H9 (cell line): ENCODE measurements at regions not wholly inside any gene's neighbourhood (a gene's known extent, or its start where the extent isn't known, plus 50 kb on each side); places are given as distances from the start of the nearest gene placed in this dataset.

Source experiments
- DNase-seq: peaks from one replicate; pipeline ENCODE4 v3.0.0-alpha.2; 2017
- H2AFZ ChIP-seq: one replicate; pipeline ENCODE4 v1.6.1; 2013; ENCODE audit warnings: mild to moderate bottlenecking, low read length, control low read depth, moderate library complexity
- H2AK5ac ChIP-seq: 2 replicates; pipeline ENCODE4 v1.6.1; 2013; ENCODE audit warnings: low read length, control low read depth, mixed read lengths; ENCODE audit not compliant: insufficient read length
- H2BK120ac ChIP-seq: one replicate; pipeline ENCODE4 v1.6.1; 2013; ENCODE audit warnings: low read depth, mild to moderate bottlenecking, low read length, control low read depth, inconsistent platforms; ENCODE audit not compliant: poor library complexity, severe bottlenecking
- H2BK12ac ChIP-seq: 2 replicates; pipeline ENCODE4 v1.6.1; 2013; ENCODE audit warnings: low read length, control low read depth, mixed read lengths, low read depth; ENCODE audit not compliant: insufficient read length
- H2BK15ac ChIP-seq: 2 replicates; pipeline ENCODE4 v1.6.1; 2013; ENCODE audit warnings: low read depth, low read length, control low read depth
- H2BK20ac ChIP-seq: one replicate; pipeline ENCODE4 v1.6.1; 2013; ENCODE audit warnings: low read depth, mild to moderate bottlenecking, low read length, control low read depth, inconsistent platforms; ENCODE audit not compliant: poor library complexity, severe bottlenecking
- H2BK5ac ChIP-seq: 2 replicates; pipeline ENCODE4 v1.6.1; 2013; ENCODE audit warnings: low read length, control low read depth, mixed read lengths; ENCODE audit not compliant: insufficient read length
- H3K14ac ChIP-seq: 2 replicates; pipeline ENCODE4 v1.6.1; 2013; ENCODE audit warnings: low read length, control low read depth; ENCODE audit not compliant: insufficient read depth
- H3K18ac ChIP-seq: 2 replicates; pipeline ENCODE4 v1.6.1; 2013; ENCODE audit warnings: low read depth, mild to moderate bottlenecking, mixed read lengths, low read length, control low read depth; ENCODE audit not compliant: insufficient read length
- H3K23ac ChIP-seq: 2 replicates; pipeline ENCODE4 v1.6.1; 2013; ENCODE audit warnings: low read length, control low read depth, mixed read lengths, low read depth; ENCODE audit not compliant: insufficient read length
- H3K23me2 ChIP-seq: 2 replicates; pipeline ENCODE4 v1.6.1; 2013; ENCODE audit warnings: low read depth, mild to moderate bottlenecking, mixed read lengths, low read length, control low read depth; ENCODE audit not compliant: insufficient read length, poor library complexity, severe bottlenecking
- H3K27ac ChIP-seq: 2 replicates; pipeline ENCODE4 v1.5.1; 2013; ENCODE audit warnings: low read length, control low read depth, mixed read lengths, low read depth; ENCODE audit not compliant: insufficient read length
- H3K27me3 ChIP-seq: 2 replicates; pipeline ENCODE4 v1.6.1; 2013; ENCODE audit warnings: low read length, control low read depth, inconsistent platforms; ENCODE audit not compliant: insufficient read depth
- H3K4ac ChIP-seq: 2 replicates; pipeline ENCODE4 v1.6.1; 2013; ENCODE audit warnings: low read depth, mild to moderate bottlenecking, control low read depth, inconsistent platforms, low read length, moderate library complexity
- H3K4me1 ChIP-seq: 2 replicates; pipeline ENCODE4 v1.6.1; 2013; ENCODE audit warnings: low read length, control low read depth, inconsistent platforms; ENCODE audit not compliant: insufficient read depth
- H3K4me2 ChIP-seq: 2 replicates; pipeline ENCODE4 v1.6.1; 2013; ENCODE audit warnings: low read length, control low read depth, mixed read lengths; ENCODE audit not compliant: insufficient read length, insufficient read depth
- H3K56ac ChIP-seq: 2 replicates; pipeline ENCODE4 v1.6.1; 2013; ENCODE audit warnings: low read depth, mild to moderate bottlenecking, mixed read lengths, low read length, control low read depth; ENCODE audit not compliant: insufficient read length
- H3K79me1 ChIP-seq: 2 replicates; pipeline ENCODE4 v1.6.1; 2013; ENCODE audit warnings: low read depth, mild to moderate bottlenecking, moderate library complexity, low read length, control low read depth, inconsistent platforms; ENCODE audit not compliant: insufficient read depth, poor library complexity, severe bottlenecking
- H3K79me2 ChIP-seq: 2 replicates; pipeline ENCODE4 v1.6.1; 2013; ENCODE audit warnings: low read length, control low read depth, inconsistent platforms; ENCODE audit not compliant: insufficient read depth
- H3K9ac ChIP-seq: 2 replicates; pipeline ENCODE4 v1.6.1; 2013; ENCODE audit warnings: low read length, control low read depth, mixed read lengths; ENCODE audit not compliant: insufficient read length; ENCODE audit errors: extremely low read depth
- H3K9me3 ChIP-seq: one replicate; pipeline ENCODE4 v1.6.1; 2013; ENCODE audit warnings: low read depth, low read length, inconsistent platforms; ENCODE audit not compliant: control insufficient read depth
- H3T11ph ChIP-seq: one replicate; pipeline ENCODE4 v1.6.1; 2013; ENCODE audit warnings: mild to moderate bottlenecking, low read length, control low read depth, inconsistent platforms
- H4K20me1 ChIP-seq: one replicate; pipeline ENCODE4 v1.6.1; 2013; ENCODE audit not compliant: control insufficient read depth, insufficient read length, insufficient read depth
- H4K5ac ChIP-seq: 2 replicates; pipeline ENCODE4 v1.6.1; 2013; ENCODE audit warnings: low read depth, mild to moderate bottlenecking, mixed read lengths, low read length, control low read depth; ENCODE audit not compliant: insufficient read length
- H4K8ac ChIP-seq: replicated peaks from 2 replicates; pipeline ENCODE4 v1.6.1; 2013; ENCODE audit warnings: low read length, control low read depth, mixed read lengths, low read depth; ENCODE audit not compliant: insufficient read length
- H4K91ac ChIP-seq: 2 replicates; pipeline ENCODE4 v1.6.1; 2013; ENCODE audit warnings: low read depth, mild to moderate bottlenecking, moderate library complexity, mixed read lengths, low read length, control low read depth; ENCODE audit not compliant: insufficient read length
- H3K27ac Mint-ChIP-seq, 3 experiments: 2 replicates in 2 of 3; 3 replicates in 1 of 3; pipeline ENCODE4 v1.8.0; 2020 to 2021; ENCODE audit warnings: mixed read lengths in 3 of 3, mild to moderate bottlenecking in 1 of 3, moderate library complexity in 1 of 3
- H3K27me3 Mint-ChIP-seq: 2 replicates; pipeline ENCODE4 v1.8.0; 2021; ENCODE audit warnings: low read depth, mild to moderate bottlenecking, moderate library complexity, mixed read lengths
- H3K36me3 Mint-ChIP-seq, 3 experiments: 2 replicates in 2 of 3; 3 replicates in 1 of 3; pipeline ENCODE4 v1.8.0; 2020 to 2021; ENCODE audit warnings: low read depth in 3 of 3, mixed read lengths in 3 of 3; ENCODE audit not compliant: insufficient read depth in 1 of 3
- H3K4me1 Mint-ChIP-seq, 2 experiments: 2 replicates each; pipeline ENCODE4 v1.8.0; 2020; ENCODE audit warnings: mixed read lengths in 2 of 2
- H3K4me3 Mint-ChIP-seq, 2 experiments: 2 replicates in 1 of 2; 3 replicates in 1 of 2; pipeline ENCODE4 v1.8.0; 2020 to 2021; ENCODE audit warnings: mild to moderate bottlenecking in 2 of 2, mixed read lengths in 2 of 2, moderate library complexity in 1 of 2
- H3K9me3 Mint-ChIP-seq, 2 experiments: 2 replicates in 1 of 2; 3 replicates in 1 of 2; pipeline ENCODE4 v1.8.0; 2020; ENCODE audit warnings: mild to moderate bottlenecking in 2 of 2, mixed read lengths in 2 of 2, moderate library complexity in 1 of 2
- CTCF ChIP-seq: fragments of 200-600 bp; sonication (generic); conservative IDR thresholded peaks from 3 replicates; pipeline ENCODE4 v1.8.0; 2021; ENCODE audit warnings: antibody characterized with exemption, mild to moderate bottlenecking
- WGBS: extraction: QIAGEN DNeasy Blood & Tissue Kit; methylation state at CpG from one replicate; pipeline ENCODE4 v1.1.7; 2013; ENCODE audit warnings: missing lambda C conversion rate, low lambda C conversion rate, mixed read lengths; ENCODE audit not compliant: insufficient read length; ENCODE audit errors: extremely low coverage; 5-methylcytosine and 5-hydroxymethylcytosine counted together

DNA sequence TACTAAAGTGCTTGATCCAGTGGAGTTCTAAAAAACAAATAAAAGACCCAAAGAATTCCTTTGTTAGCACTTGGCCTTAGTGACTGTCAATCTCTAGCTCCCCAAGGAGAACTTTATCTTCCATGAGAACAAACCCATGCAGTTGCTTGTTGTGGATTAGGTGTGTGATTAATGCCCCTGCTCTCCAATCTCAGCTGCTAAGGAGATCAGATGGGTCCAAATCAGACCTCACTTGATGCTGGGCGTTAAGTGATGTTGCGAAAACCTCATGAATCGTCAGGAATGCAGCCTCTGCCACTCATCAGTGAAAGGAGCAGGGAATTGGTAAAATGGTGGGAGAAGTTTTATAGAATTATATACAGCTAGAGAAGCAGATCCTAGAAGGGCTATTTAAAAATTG lies 133.7 kb downstream of the DMAC1 start:
- no peak for DNase-seq
- Mint-ChIP-seq H3K27me3 (no peaks in the 10 kb centered on the region; the same call in 1 of the 2 replicates), H3K9me3 (no peaks in the 10 kb centered on the region), H3K27ac (peak overlapping the region in 2 of 3 experiments; percentile 4 to 14; a peak in 3 of 7 replicates), H3K36me3 (no peaks in the 10 kb centered on the region), H3K4me3 (no peak overlapping the region), H3K4me1 (peaks cover 13 to 14% of the 10 kb centered on the region in 2 experiments)
- no peak overlapping the region for H2BK5ac ChIP-seq
- H3K4me2 ChIP-seq: no peak overlapping the region
- no peaks in the 10 kb centered on the region for H3K4me1 ChIP-seq
- H3K23me2 ChIP-seq: no peaks in the 10 kb centered on the region
- H4K20me1 ChIP-seq: no peaks in the 10 kb centered on the region
- no peak overlapping the region for H4K5ac ChIP-seq
- H4K91ac ChIP-seq: no peak overlapping the region
- H3K79me2 ChIP-seq: no peaks in the 10 kb centered on the region
- no peaks in the 10 kb centered on the region for H3K79me1 ChIP-seq
- WGBS: no CpG with 5 or more reads among the region's 3 CpGs
- H2BK20ac ChIP-seq: no peak overlapping the region
- no peak overlapping the region for H4K8ac ChIP-seq
- no peak overlapping the region for H3K9ac ChIP-seq
- H3K14ac ChIP-seq: no peak overlapping the region
- no peaks in the 10 kb centered on the region for H3K27me3 ChIP-seq
- H2BK120ac ChIP-seq: no peak overlapping the region
- no peak overlapping the region for H3K18ac ChIP-seq
- no peak overlapping the region for H3K56ac ChIP-seq
- H2AK5ac ChIP-seq: no peak overlapping the region
- H2AFZ ChIP-seq: no peak overlapping the region
- no peak overlapping the region for H3K4ac ChIP-seq
- no peak overlapping the region for H2BK12ac ChIP-seq
- no peak overlapping the region for H2BK15ac ChIP-seq
- H3T11ph ChIP-seq: no peak overlapping the region
- H3K23ac ChIP-seq: no peak overlapping the region
- H3K27ac ChIP-seq: no peak overlapping the region
- no peak for TF ChIP-seq CTCF
- no peaks in the 10 kb centered on the region for H3K9me3 ChIP-seq
